Fibroblast of lung (primary cell): ENCODE measurements at regions not wholly inside any gene's neighbourhood (a gene's known extent, or its start where the extent isn't known, plus 50 kb on each side); places are given as distances from the start of the nearest gene placed in this dataset.

ENCODE experiments used
- DNase-seq, 2 donors: peaks; one replicate each; pipeline versions ENCODE4 v3.0.0 to v3.0.0-alpha.2; 2010; ENCODE audit warnings: low read depth in 2 of 2
- H2AFZ ChIP-seq: 2 replicates; pipeline ENCODE4 v1.5.1; 2012; ENCODE audit warnings: low read length, control low read depth, inconsistent platforms
- H3K27ac ChIP-seq: 2 replicates; pipeline ENCODE4 v1.5.1; 2011; ENCODE audit warnings: low read length, control low read depth; ENCODE audit not compliant: insufficient read depth
- H3K27me3 ChIP-seq: 2 replicates; pipeline ENCODE4 v1.5.1; 2011; ENCODE audit warnings: mild to moderate bottlenecking, low read length; ENCODE audit not compliant: control insufficient read depth, insufficient read depth
- H3K36me3 ChIP-seq: 2 replicates; pipeline ENCODE4 v1.5.1; 2011; ENCODE audit warnings: low read length; ENCODE audit not compliant: control insufficient read depth, insufficient read depth
- H3K4me1 ChIP-seq: 2 replicates; pipeline ENCODE4 v1.5.1; 2011; ENCODE audit warnings: low read length; ENCODE audit not compliant: control insufficient read depth, insufficient read depth; ENCODE audit errors: extremely low read depth
- H3K4me2 ChIP-seq: 2 replicates; pipeline ENCODE4 v1.5.1; 2011; ENCODE audit warnings: low read length, control low read depth; ENCODE audit not compliant: insufficient read depth; ENCODE audit errors: extremely low read depth
- H3K4me3 ChIP-seq, 4 experiments: fragments of 200-600 bp in 1 of 4; sonication (generic) in 1 of 4; replicated peaks in 1 of 4; 2 replicates each; pipeline ENCODE4 v1.5.1; 2011 to 2016; ENCODE audit warnings: low read length in 4 of 4, low read depth in 3 of 4, mild to moderate bottlenecking in 3 of 4, control low read depth in 2 of 4, inconsistent platforms in 1 of 4, mixed read lengths in 1 of 4; ENCODE audit not compliant: insufficient read depth in 1 of 4; ENCODE audit errors: control extremely low read depth in 1 of 4
- H3K79me2 ChIP-seq: 2 replicates; pipeline ENCODE4 v1.5.1; 2012; ENCODE audit warnings: mild to moderate bottlenecking, low read length, inconsistent platforms; ENCODE audit not compliant: control insufficient read depth, insufficient read depth
- H3K9ac ChIP-seq: 2 replicates; pipeline ENCODE4 v1.5.1; 2011; ENCODE audit warnings: mild to moderate bottlenecking, low read length, control low read depth; ENCODE audit not compliant: insufficient read depth
- H3K9me3 ChIP-seq: 2 replicates; pipeline ENCODE4 v1.5.1; 2012; ENCODE audit warnings: low read depth, low read length; ENCODE audit not compliant: control insufficient read depth, insufficient read depth
- H4K20me1 ChIP-seq: 2 replicates; pipeline ENCODE4 v1.5.1; 2011; ENCODE audit warnings: low read length; ENCODE audit not compliant: control insufficient read depth, insufficient read depth; ENCODE audit errors: extremely low read depth
- CTCF ChIP-seq, 2 donors: IDR thresholded peaks in 1 of 2; conservative IDR thresholded peaks in 1 of 2; 1 replicate in 1 of 2; 2 replicates in 1 of 2; pipeline ENCODE4 v1.5.1; 2011 to 2012; ENCODE audit warnings: low read length in 2 of 2, control low read depth in 1 of 2, inconsistent platforms in 1 of 2, low read depth in 1 of 2, mild to moderate bottlenecking in 1 of 2
- EZH2 ChIP-seq: IDR thresholded peaks from 2 replicates; pipeline ENCODE4 v1.5.1; 2012; ENCODE audit warnings: low read length, control low read depth, mild to moderate bottlenecking; ENCODE audit errors: missing control alignments

DNA sequence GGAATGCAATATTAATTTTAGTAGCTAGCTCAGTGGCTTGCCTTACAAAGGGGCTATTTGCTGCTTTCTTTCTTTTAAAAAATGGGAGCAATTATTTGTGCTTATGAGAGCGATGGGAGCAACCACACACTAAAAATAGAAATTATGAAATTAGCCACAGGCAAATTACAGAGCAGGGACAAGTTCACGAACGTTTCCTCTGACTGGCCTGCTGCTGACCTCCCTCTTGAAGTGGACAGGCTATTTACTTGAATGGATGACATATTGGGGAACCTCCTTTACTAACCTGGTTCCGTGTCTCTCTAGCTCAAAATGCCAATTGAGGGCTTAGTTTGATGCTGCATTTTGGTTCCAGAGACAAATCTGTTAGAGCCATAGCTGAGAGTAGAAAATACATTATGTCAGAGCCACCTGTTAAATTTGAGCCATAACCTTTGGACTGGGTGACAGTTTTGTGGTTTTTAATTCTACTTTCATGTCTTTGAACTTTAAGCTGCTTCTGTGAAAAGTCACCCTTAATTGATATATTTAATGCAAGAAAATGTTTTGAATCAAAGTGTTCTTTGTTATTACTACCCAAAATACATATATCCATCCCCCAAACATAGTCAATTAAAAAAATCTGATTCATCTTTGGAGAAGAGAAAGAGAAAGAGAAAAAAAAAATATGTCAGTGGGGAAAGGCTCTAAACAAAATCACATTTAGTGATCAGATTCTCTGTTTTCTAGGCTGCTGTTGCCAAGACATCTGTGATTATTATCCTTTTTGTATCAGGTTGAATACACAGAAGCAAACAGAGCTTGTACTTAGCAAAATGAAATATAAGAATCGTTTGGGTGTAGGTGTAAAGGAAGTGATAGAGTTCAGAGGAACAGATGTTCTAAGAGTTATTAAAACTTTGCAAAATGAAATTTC is 351.9 kb downstream of the ADGRL2 start:
- Histone ChIP-seq H3K27me3 (no peaks in the 10 kb centered on the region), H3K4me1 (peaks cover 6% of the 10 kb centered on the region), H2AFZ (no peak overlapping the region), H3K4me2 (no peak overlapping the region), H3K79me2 (no peaks in the 10 kb centered on the region), H3K36me3 (no peaks in the 10 kb centered on the region), H3K4me3 (no peak overlapping the region), H3K9ac (no peak overlapping the region), H3K9me3 (no peaks in the 10 kb centered on the region), H4K20me1 (no peaks in the 10 kb centered on the region), H3K27ac (no peak overlapping the region)
- DNase-seq: no peak
- TF ChIP-seq CTCF (conservative IDR thresholded peaks at IDR 0.05 in 1 of 2, IDR thresholded peaks at IDR 0.05 in 1 of 2; ENCODE audit: low read depth in 1 of 2, low read length in 2 of 2): no peak
- no peak for TF ChIP-seq EZH2

DNA sequence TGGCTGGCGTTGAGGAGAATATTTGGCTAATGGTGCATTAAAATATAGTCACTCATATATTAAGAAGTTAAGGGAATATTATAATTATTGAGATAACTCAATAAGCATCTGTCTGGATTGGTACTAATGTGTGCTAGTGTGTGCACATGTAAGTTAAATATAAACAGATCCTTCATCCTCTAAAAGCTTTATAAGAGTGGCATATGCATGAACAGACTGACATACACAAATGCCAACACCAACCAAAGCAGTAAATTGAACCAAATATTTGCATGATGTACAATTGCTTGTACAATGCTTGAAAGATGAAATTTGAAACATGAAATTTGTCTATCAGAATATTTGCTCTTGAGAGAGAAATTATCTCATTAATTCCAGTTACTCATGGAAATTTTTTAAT is 344.9 kb downstream of the ADGRL2 start:
- Histone ChIP-seq H3K4me3 (no peak overlapping the region), H4K20me1 (no peaks in the 10 kb centered on the region), H3K27ac (no peak overlapping the region), H3K9me3 (no peaks in the 10 kb centered on the region), H2AFZ (no peak overlapping the region), H3K36me3 (no peaks in the 10 kb centered on the region), H3K9ac (no peak overlapping the region), H3K79me2 (no peaks in the 10 kb centered on the region), H3K4me1 (no peaks in the 10 kb centered on the region), H3K4me2 (no peak overlapping the region), H3K27me3 (no peaks in the 10 kb centered on the region)
- no peak for DNase-seq
- TF ChIP-seq EZH2 (no peak), CTCF (conservative IDR thresholded peaks at IDR 0.05 in 1 of 2, IDR thresholded peaks at IDR 0.05 in 1 of 2; ENCODE audit: low read depth in 1 of 2, low read length in 2 of 2) (no peak)

DNA sequence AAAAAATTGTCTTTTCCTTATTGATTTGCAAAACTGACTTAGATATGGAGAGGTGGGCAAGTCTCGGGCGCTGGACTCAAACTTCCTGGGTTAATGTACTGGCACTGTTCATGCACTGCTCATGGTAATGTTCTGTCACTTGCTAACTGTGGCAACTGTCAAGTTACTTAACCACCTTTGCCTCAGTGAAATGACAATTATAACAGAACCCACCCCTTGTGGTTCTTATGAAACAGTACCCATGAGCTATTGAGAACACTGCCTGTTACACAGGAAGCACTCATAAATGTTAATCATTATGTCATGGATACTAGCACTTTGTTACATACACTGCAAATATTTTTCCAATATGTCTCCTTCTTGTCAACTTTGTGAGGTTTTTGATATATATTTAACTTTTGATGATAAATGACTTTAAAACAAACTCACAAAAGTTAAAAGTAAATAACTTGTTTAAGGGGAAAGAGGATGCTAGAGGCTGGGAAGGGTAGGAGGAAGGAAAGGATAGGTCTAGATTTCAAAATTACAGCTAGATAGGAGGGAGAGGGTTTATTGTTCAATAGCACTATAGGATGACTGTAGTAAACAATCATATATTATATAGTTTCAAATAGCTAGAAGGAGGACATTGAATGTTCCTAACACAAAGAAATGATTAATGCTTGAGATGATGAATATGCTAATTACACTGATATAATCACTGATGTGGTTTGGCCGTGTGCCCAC is 342.5 kb downstream of the ADGRL2 start:
- Histone ChIP-seq H3K4me3 (no peak overlapping the region), H3K9me3 (no peaks in the 10 kb centered on the region), H3K27ac (no peak overlapping the region), H3K9ac (no peak overlapping the region), H3K27me3 (no peaks in the 10 kb centered on the region), H4K20me1 (no peaks in the 10 kb centered on the region), H3K4me2 (no peak overlapping the region), H2AFZ (no peak overlapping the region), H3K4me1 (no peaks in the 10 kb centered on the region), H3K79me2 (no peaks in the 10 kb centered on the region), H3K36me3 (no peaks in the 10 kb centered on the region)
- TF ChIP-seq CTCF (conservative IDR thresholded peaks at IDR 0.05 in 1 of 2, IDR thresholded peaks at IDR 0.05 in 1 of 2; ENCODE audit: low read depth in 1 of 2, low read length in 2 of 2): no peak
- no peak for DNase-seq
